ENCODE measurements at regions not wholly inside any gene's neighbourhood (a gene's known extent, or its start where the extent isn't known, plus 50 kb on each side); places are given as distances from the start of the nearest gene placed in this dataset.

DNA sequence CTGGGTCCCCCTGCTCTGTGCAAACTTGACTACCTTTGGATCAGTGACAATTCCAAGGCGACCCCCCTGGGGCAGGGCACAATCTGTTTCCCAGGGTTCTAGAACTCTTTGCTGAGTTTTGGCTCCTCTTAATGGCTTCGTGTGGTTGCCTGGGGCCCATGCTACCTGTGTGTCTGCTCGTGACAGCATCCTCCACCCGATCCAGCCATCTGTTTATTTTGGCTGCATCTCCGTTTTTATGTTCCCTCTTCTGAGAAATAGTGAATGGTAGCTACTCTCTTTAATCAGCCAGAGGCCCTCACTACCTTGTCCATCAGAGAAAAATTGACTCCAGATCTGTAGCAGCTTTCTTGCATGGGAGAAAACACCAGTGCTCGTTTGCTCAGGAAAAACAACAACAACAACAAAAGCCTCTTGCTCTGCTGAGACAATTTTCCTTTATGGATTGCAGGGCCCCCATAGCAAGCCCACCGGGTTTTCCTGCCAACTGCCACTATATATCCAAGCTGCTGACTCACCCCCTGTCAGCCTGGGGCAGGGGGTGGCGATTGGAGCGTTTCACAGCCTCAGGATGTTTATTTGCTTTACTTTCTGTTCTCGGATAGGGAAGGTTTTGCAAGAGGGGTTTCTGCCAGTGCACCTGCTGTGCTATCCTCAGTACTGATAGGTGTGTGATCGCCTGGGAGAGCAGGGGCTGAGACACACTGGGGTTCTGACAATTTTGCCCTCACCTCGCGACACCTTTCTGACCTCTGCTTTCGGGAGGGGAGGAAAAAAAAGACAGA, 607.8 kb downstream of the BNC2 start:
- Histone ChIP-seq H3K9me3 (no peaks in the 10 kb centered on the region), H3K4me3 (no peak overlapping the region), H3K4me1 (peaks cover 30% of the 10 kb centered on the region), H3K4me2 (peak overlapping the region; percentile 49), H3K27ac (peak overlapping the region; percentile 19 to 71; a peak in 5 of 6 replicates)
- ATAC-seq (peak in 1 of 2 experiments; percentile 28; a peak in 2 of 6 replicates), DNase-seq (ENCODE audit: low read depth in 1 of 2, low spot score in 1 of 2) (no peak), FAIRE-seq (no peak)
- POLR2A ChIA-PET, result no interaction called here
- 35% methylated on average over 14 of the region's 14 CpGs for WGBS (ENCODE audit: missing lambda C conversion rate)
- CTCF ChIA-PET, result interaction anchor here (1.6 kb wide), 1 partner anchor 49 kb away, joined by 3 read pairs; no protein-coding TSS in a partner anchor
- TF ChIP-seq HOXA7 (CRISPR knock-in tag; IDR thresholded peaks at IDR 0.05) (no peak), CEBPB (IDR thresholded peaks at IDR 0.05) (peak in 1 of 2 experiments; percentile 44; a peak in 1 of 4 replicates), CBX2 (IDR thresholded peaks at IDR 0.05; ENCODE audit: borderline replicate concordance, low read depth) (no peak)

DNA sequence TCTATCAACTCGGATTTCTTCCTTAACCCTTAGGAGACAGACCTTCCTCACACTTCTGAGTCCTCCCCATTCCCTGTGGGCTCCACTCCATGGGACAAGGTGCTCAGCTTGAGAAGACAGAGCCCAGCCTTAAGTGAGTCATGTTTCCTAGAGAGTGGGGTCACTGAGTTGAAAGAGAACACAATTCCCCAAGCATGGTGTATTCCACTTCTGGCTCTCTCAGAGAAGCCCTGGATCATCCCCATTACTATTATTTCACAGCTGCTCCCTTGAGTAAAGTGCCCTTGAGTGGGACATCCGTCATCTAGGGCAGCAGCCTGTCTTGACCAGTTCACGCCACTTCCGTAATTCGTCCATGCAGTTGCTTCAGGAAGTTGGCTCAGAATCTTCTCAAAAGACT, 604.8 kb downstream of the BNC2 start:
- Histone ChIP-seq H3K4me1 (peaks cover 31% of the 10 kb centered on the region), H3K9me3 (no peaks in the 10 kb centered on the region), H3K4me2 (no peak overlapping the region), H3K27ac (peak overlapping the region in 1 of 2 experiments; percentile 80; a peak in 4 of 6 replicates), H3K4me3 (no peak overlapping the region)
- TF ChIP-seq RNF2 (IDR thresholded peaks at IDR 0.05; ENCODE audit: borderline replicate concordance, low read depth), result no peak
- TF ChIP-seq, protein P1, sequence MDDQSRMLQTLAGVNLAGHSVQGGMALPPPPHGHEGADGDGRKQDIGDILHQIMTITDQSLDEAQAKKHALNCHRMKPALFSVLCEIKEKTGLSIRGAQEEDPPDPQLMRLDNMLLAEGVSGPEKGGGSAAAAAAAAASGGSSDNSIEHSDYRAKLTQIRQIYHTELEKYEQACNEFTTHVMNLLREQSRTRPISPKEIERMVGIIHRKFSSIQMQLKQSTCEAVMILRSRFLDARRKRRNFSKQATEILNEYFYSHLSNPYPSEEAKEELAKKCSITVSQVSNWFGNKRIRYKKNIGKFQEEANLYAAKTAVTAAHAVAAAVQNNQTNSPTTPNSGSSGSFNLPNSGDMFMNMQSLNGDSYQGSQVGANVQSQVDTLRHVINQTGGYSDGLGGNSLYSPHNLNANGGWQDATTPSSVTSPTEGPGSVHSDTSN (IDR thresholded peaks at IDR 0.05), result no peak
- TF ChIP-seq SMC3 (IDR thresholded peaks at IDR 0.05), result no peak
- TF ChIP-seq, protein P2, sequence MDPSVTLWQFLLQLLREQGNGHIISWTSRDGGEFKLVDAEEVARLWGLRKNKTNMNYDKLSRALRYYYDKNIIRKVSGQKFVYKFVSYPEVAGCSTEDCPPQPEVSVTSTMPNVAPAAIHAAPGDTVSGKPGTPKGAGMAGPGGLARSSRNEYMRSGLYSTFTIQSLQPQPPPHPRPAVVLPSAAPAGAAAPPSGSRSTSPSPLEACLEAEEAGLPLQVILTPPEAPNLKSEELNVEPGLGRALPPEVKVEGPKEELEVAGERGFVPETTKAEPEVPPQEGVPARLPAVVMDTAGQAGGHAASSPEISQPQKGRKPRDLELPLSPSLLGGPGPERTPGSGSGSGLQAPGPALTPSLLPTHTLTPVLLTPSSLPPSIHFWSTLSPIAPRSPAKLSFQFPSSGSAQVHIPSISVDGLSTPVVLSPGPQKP (IDR thresholded peaks at IDR 0.05; ENCODE audit: low read depth, low read length), result no peak
- no peak for TF ChIP-seq GATA3 (IDR thresholded peaks at IDR 0.05; ENCODE audit: borderline replicate concordance)
- TF ChIP-seq, protein P3, sequence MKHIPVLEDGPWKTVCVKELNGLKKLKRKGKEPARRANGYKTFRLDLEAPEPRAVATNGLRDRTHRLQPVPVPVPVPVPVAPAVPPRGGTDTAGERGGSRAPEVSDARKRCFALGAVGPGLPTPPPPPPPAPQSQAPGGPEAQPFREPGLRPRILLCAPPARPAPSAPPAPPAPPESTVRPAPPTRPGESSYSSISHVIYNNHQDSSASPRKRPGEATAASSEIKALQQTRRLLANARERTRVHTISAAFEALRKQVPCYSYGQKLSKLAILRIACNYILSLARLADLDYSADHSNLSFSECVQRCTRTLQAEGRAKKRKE (CRISPR knock-in tag; IDR thresholded peaks at IDR 0.05; ENCODE audit: low read depth), result no peak
- TF ChIP-seq MYC (IDR thresholded peaks at IDR 0.05; ENCODE audit: borderline replicate concordance, low read length), result no peak
- TF ChIP-seq JUNB (IDR thresholded peaks at IDR 0.05), result no peak
- no peak for TF ChIP-seq RARB (CRISPR knock-in tag; IDR thresholded peaks at IDR 0.05)
- TF ChIP-seq RFX5 (IDR thresholded peaks at IDR 0.05), result no peak
- TF ChIP-seq CHD4 (IDR thresholded peaks at IDR 0.05; ENCODE audit: borderline replicate concordance), result no peak
- TF ChIP-seq POLR2A (IDR thresholded peaks at IDR 0.05; ENCODE audit: low read length), result no peak
- no peak for TF ChIP-seq BHLHE40 (IDR thresholded peaks at IDR 0.05; ENCODE audit: low read depth, low read length)
- no peak for TF ChIP-seq MAFK (IDR thresholded peaks at IDR 0.05; ENCODE audit: partially characterized antibody)
- TF ChIP-seq RAD21 (conservative IDR thresholded peaks at IDR 0.05 in 1 of 2, IDR thresholded peaks at IDR 0.05 in 1 of 2), result no peak
- no peak for TF ChIP-seq NFE2L2 (conservative IDR thresholded peaks at IDR 0.05; ENCODE audit: low read length)
- TF ChIP-seq ZSCAN20 (CRISPR knock-in tag; IDR thresholded peaks at IDR 0.05), result no peak
- TF ChIP-seq TP53 (CRISPR knock-in tag; IDR thresholded peaks at IDR 0.05), result no peak
- TF ChIP-seq EHMT2 (IDR thresholded peaks at IDR 0.05; ENCODE audit: low read depth), result no peak
- TF ChIP-seq SREBF2 (IDR thresholded peaks at IDR 0.05), result no peak
- CTCF ChIA-PET, result interaction anchor here (0.8 to 2.7 kb wide), 4 partner anchors 9 to 94 kb away, joined by 3 to 17 read pairs (median 4); no protein-coding TSS in a partner anchor
- DNase-seq (ENCODE audit: low read depth in 1 of 2, low spot score in 1 of 2) (no peak), FAIRE-seq (no peak), ATAC-seq (no peak)
- POLR2A ChIA-PET, result no interaction called here
- 92% methylated on average over 5 of the region's 5 CpGs for WGBS (ENCODE audit: missing lambda C conversion rate)
